Fibroblast of mammary gland (primary cell): ENCODE measurements at regions not wholly inside any gene's neighbourhood (a gene's known extent, or its start where the extent isn't known, plus 50 kb on each side); places are given as distances from the start of the nearest gene placed in this dataset.
A peak's percentile ranks its signal among the peaks of the same experiment; 100 is the strongest.

Source experiments
- DNase-seq: peaks from one replicate; pipeline ENCODE4 v3.0.0-alpha.2; 2010; ENCODE audit warnings: low read depth
- H3K4me3 ChIP-seq: 2 replicates; pipeline ENCODE4 v1.5.1; 2011; ENCODE audit warnings: low read depth, mild to moderate bottlenecking, low read length, moderate library complexity; ENCODE audit not compliant: control insufficient read depth
- TF ChIP-seq, protein P1 (sequence below): conservative IDR thresholded peaks from 2 replicates; pipeline ENCODE4 v1.5.1; 2011; ENCODE audit warnings: low read depth, low read length, inconsistent platforms; ENCODE audit not compliant: control insufficient read depth, insufficient read depth

- no peak for DNase-seq
Measured at GRCh38 chr5:9789777-9790176, 159.6 kb upstream of the TAS2R1 start.

GRCh38 chr5:9787861-9788600 is 157.9 kb upstream of the TAS2R1 start:
- TF ChIP-seq, protein P1, sequence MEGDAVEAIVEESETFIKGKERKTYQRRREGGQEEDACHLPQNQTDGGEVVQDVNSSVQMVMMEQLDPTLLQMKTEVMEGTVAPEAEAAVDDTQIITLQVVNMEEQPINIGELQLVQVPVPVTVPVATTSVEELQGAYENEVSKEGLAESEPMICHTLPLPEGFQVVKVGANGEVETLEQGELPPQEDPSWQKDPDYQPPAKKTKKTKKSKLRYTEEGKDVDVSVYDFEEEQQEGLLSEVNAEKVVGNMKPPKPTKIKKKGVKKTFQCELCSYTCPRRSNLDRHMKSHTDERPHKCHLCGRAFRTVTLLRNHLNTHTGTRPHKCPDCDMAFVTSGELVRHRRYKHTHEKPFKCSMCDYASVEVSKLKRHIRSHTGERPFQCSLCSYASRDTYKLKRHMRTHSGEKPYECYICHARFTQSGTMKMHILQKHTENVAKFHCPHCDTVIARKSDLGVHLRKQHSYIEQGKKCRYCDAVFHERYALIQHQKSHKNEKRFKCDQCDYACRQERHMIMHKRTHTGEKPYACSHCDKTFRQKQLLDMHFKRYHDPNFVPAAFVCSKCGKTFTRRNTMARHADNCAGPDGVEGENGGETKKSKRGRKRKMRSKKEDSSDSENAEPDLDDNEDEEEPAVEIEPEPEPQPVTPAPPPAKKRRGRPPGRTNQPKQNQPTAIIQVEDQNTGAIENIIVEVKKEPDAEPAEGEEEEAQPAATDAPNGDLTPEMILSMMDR: no peak
- no peak overlapping the region for H3K4me3 ChIP-seq
- no peak for DNase-seq

More at GRCh38 chr5:9789777-9790176, 159.6 kb upstream of the TAS2R1 start:
- H3K4me3 ChIP-seq: no peak overlapping the region
- TF ChIP-seq, protein P1: no peak

DNA sequence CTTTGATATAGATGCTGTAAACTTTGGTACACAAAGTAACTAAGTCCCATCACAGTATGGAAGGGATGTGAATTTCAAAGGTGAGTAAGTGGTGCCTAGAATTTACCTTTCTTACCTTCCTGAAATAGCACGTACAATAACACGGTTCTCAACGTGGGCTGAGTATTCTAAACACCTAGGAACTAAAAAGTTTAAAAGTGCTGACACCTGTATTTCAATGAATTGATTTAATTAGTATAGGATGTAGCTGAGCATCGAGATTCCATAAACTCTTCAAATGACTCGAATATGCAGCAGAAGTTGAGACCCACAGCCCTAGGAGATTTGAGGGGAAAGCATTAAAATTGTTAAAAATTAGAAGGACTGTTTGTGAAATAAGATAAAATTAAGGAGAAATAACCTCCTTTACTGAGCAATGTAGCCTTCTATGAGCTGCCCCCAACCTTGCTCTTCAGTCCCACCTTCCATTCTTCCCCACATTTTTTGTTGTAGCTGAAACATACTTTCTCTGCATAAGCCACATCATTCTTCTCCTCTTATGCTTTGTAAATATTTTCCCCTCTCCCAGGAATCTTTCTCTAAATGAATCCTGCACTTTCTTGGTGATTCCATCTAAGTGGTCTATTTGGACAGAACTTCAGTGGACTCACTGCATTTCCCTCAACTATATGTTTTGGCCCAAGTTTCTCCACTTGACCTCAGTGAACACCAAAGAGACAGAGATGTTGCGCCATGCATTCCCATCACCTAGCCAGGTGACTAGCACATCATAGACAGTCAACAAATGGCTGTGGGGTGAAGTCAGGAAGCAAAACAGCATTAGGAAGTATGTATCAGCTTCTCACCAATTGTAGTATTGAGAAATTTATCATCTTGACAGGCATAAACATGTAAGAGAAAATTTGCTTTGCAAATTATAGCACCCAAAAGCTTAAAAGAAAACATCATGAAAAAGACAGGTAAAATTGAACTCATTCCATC is 156.5 kb upstream of the TAS2R1 start:
- TF ChIP-seq, protein P1: no peak
- H3K4me3 ChIP-seq: no peak overlapping the region
- DNase-seq: no peak

GRCh38 chr5:9785751-9786150 is 155.6 kb upstream of the TAS2R1 start:
- TF ChIP-seq, protein P1: no peak

GRCh38 chr5:9784231-9784630 is 154.1 kb upstream of the TAS2R1 start:
- TF ChIP-seq, protein P1: no peak
- no peak overlapping the region for H3K4me3 ChIP-seq
- DNase-seq: no peak

More at GRCh38 chr5:9785751-9786150, 155.6 kb upstream of the TAS2R1 start:
- H3K4me3 ChIP-seq: no peak overlapping the region
- DNase-seq: no peak

DNA sequence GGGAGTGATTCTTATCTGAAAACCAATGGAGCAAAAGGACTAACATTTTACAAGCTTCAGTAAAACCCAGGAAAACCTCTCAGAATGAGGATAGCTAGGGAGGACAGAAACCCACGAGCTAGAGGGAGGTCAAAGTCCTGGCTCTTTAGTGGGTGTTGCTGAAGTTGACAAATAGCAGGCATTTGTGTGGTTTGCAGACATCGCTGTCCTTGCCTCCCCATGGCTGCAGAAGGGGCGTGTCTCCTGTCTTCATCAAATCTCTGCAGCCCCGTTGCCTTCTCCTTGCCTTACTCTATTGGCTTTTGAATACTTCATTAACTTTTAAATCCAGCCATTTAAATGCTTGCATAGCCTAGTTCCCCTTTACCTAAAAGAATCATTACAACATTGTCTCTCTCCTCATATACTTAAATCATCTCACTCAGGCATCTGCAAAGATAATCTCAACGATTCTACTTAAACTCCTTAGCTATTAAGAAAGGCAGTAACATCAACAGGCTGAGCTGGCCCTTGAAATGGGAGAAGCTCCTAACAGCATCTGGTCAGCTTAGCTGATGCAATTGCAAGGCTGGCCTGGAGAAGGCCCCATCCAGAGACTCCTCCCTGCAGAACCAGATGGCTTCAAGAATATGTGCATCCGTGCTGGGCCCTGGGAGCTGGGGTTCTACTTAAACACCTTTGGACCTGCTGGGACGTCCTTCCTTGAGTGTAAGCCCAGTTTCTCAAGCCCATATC is 152.8 kb upstream of the TAS2R1 start:
- TF ChIP-seq, protein P1: no peak
- no peak overlapping the region for H3K4me3 ChIP-seq
- peak; percentile 24 for DNase-seq
